B cell (primary cell): ENCODE measurements at regions not wholly inside any gene's neighbourhood (a gene's known extent, or its start where the extent isn't known, plus 50 kb on each side); places are given as distances from the start of the nearest gene placed in this dataset.

ENCODE experiments used
- ATAC-seq: fragments of 200-7000 bp; cut with Tn5 transposase; one replicate; pipeline ENCODE4 v1.10.0; 2021; ENCODE audit warnings: low read depth, mild to moderate bottlenecking, moderate number of reproducible peaks, moderate library complexity
- CTCF ChIA-PET: fragments of 350-600 bp; sonication (Branson Sonifier 250); formaldehyde crosslinking; loops from one replicate; lab custom pipeline; 2021; ENCODE audit warnings: antibody characterized with exemption, inconsistent platforms; lab: Charles Lee
- POLR2A ChIA-PET: fragments of 350-600 bp; sonication (Branson Sonifier 250); formaldehyde crosslinking; loops from one replicate; lab custom pipeline; 2021; ENCODE audit warnings: antibody characterized with exemption; lab: Charles Lee
- DNase-seq: peaks from one replicate; pipeline ENCODE4 v3.0.0; 2013
- H2AFZ ChIP-seq: 2 replicates; pipeline ENCODE4 v1.6.1; 2012; ENCODE audit warnings: mild to moderate bottlenecking, low read depth, low read length; ENCODE audit not compliant: insufficient read depth, poor library complexity, severe bottlenecking
- H3K27ac ChIP-seq, 2 donors: 1 replicate in 1 of 2; 2 replicates in 1 of 2; pipeline ENCODE4 v1.5.1; 2012 to 2013; ENCODE audit warnings: low read length in 2 of 2, mild to moderate bottlenecking in 2 of 2, moderate library complexity in 1 of 2
- H3K27me3 ChIP-seq, 4 experiments: fragments of 200-600 bp in 1 of 4; sonication (generic) in 1 of 4; replicated peaks in 1 of 4; 1 replicate in 2 of 4; 2 replicates in 2 of 4; pipeline versions ENCODE4 v1.6.1 to v1.7.0; 2013 to 2016; ENCODE audit warnings: low read length in 3 of 4, mild to moderate bottlenecking in 2 of 4, mixed read lengths in 1 of 4, moderate library complexity in 1 of 4; ENCODE audit not compliant: insufficient read depth in 4 of 4, control insufficient read depth in 3 of 4; ENCODE audit errors: control extremely low read depth in 1 of 4
- H3K36me3 ChIP-seq, 2 experiments: replicated peaks in 1 of 2; 1 replicate in 1 of 2; 2 replicates in 1 of 2; pipeline versions ENCODE4 v1.6.1 to v1.7.1; 2013; ENCODE audit warnings: low read length in 1 of 2; ENCODE audit not compliant: insufficient read depth in 2 of 2, control insufficient read depth in 1 of 2; ENCODE audit errors: control extremely low read depth in 1 of 2, extremely low read depth in 1 of 2
- H3K4me1 ChIP-seq, 2 donors: fragments of 200-600 bp in 1 of 2; sonication (generic) in 1 of 2; 1 replicate in 1 of 2; 2 replicates in 1 of 2; pipeline versions ENCODE4 v1.5.1 to v1.6.1; 2013 to 2017; ENCODE audit warnings: low read length in 2 of 2; ENCODE audit not compliant: control insufficient read depth in 2 of 2, insufficient read depth in 2 of 2
- H3K4me2 ChIP-seq: replicated peaks from 2 replicates; pipeline ENCODE3; 2012; ENCODE audit warnings: mild to moderate bottlenecking, low read depth, low read length; ENCODE audit not compliant: poor library complexity, severe bottlenecking
- H3K4me3 ChIP-seq, 5 experiments: fragments of 200-600 bp in 1 of 5; sonication (generic) in 1 of 5; 1 replicate in 3 of 5; 2 replicates in 2 of 5; pipeline versions ENCODE4 v1.5.1 to v1.7.0; 2011 to 2016; ENCODE audit warnings: low read length in 4 of 5, mild to moderate bottlenecking in 4 of 5, low read depth in 2 of 5, control low read depth in 1 of 5, moderate library complexity in 1 of 5; ENCODE audit not compliant: insufficient read depth in 1 of 5; ENCODE audit errors: control extremely low read depth in 1 of 5, extremely low read depth in 1 of 5
- H3K79me2 ChIP-seq: fragments of 200-600 bp; sonication (generic); one replicate; pipeline ENCODE4 v1.6.0; 2016; ENCODE audit warnings: low read length; ENCODE audit not compliant: control insufficient read depth, insufficient read depth
- H3K9ac ChIP-seq: fragments of 200-600 bp; sonication (generic); 2 replicates; pipeline ENCODE4 v1.6.1; 2017; ENCODE audit warnings: mild to moderate bottlenecking, low read length, moderate library complexity
- H3K9me3 ChIP-seq, 3 donors: one replicate each; pipeline versions ENCODE4 v1.6.1 to v1.7.1; 2013; ENCODE audit warnings: low read length in 2 of 3; ENCODE audit not compliant: control insufficient read depth in 2 of 3, insufficient read depth in 1 of 3; ENCODE audit errors: control extremely low read depth in 1 of 3
- H4K20me1 ChIP-seq: 2 replicates; pipeline ENCODE4 v1.6.0; 2012; ENCODE audit warnings: mild to moderate bottlenecking, low read length; ENCODE audit not compliant: insufficient read depth, control insufficient read depth, poor library complexity, severe bottlenecking
- H3K27ac Mint-ChIP-seq: one replicate; pipeline ENCODE4 v1.8.0; 2021; ENCODE audit warnings: mixed read lengths
- H3K27me3 Mint-ChIP-seq: one replicate; pipeline ENCODE4 v1.8.0; 2021; ENCODE audit warnings: mixed read lengths
- H3K4me1 Mint-ChIP-seq: one replicate; pipeline ENCODE4 v1.8.0; 2021; ENCODE audit warnings: mixed read lengths
- H3K4me3 Mint-ChIP-seq: one replicate; pipeline ENCODE4 v1.8.0; 2021; ENCODE audit warnings: mixed read lengths
- H3K9me3 Mint-ChIP-seq: one replicate; pipeline ENCODE4 v1.8.0; 2022; ENCODE audit warnings: mixed read lengths; ENCODE audit not compliant: insufficient read depth
- EZH2 ChIP-seq: IDR thresholded peaks from 2 replicates; pipeline ENCODE4 v1.6.1; 2012; ENCODE audit warnings: borderline replicate concordance, low read depth, mild to moderate bottlenecking, moderate library complexity, low read length; ENCODE audit not compliant: insufficient read depth, poor library complexity, severe bottlenecking
- WGBS: methylation state at CpG from one replicate; pipeline ENCODE4 v1.1.5; 2013; ENCODE audit warnings: missing lambda C conversion rate; ENCODE audit not compliant: insufficient coverage; 5-methylcytosine and 5-hydroxymethylcytosine counted together
- intact Hi-C: fragments of 100-400 bp; cut with micrococcal nuclease; formaldehyde crosslinking; loops from one replicate; pipeline ENCODE4 v1.10.0; 2022
- TF ChIP-seq, protein P1 (sequence below): fragments of 200-600 bp; IDR thresholded peaks from one replicate; pipeline ENCODE4 v1.8.0; 2022; ENCODE audit warnings: antibody characterized with exemption, mild to moderate bottlenecking

DNA sequence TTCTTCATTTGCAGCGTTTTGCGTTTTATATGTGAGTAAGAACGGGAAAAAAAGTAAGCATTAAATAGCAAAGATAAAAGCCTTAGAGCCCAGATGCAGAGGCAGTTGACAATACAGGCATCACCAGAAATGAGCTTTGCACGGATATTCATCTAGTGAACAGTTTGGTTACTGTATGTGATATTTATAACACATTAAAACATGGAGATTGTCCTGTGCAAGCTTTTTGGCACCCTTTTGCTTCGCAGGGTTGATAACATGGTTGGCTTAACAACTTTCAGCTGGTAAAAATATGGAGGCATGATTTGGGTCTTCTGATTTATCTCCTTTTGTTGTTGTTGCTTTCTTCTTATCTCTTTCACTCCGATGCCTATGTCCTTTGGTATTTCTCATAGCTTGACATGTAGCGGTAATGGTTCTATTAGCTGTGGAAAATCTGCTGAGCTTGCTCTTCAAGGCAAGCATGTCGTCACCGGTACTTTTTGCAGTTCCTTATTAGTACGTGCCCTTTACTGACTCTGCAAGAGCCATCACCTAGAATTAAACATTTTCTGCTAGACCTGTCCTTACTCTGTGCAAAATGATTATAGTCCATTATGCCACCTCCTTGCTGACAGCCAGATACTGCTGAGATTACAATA lies 102.9 kb downstream of the PCDH7 start:
- Mint-ChIP-seq H3K9me3 (peaks cover 4% of the 10 kb centered on the region), H3K4me3 (no peak overlapping the region), H3K27ac (no peak overlapping the region), H3K4me1 (no peaks in the 10 kb centered on the region), H3K27me3 (no peaks in the 10 kb centered on the region)
- H3K4me1 ChIP-seq: no peaks in the 10 kb centered on the region
- DNase-seq: no peak
- H3K79me2 ChIP-seq: no peaks in the 10 kb centered on the region
- no peaks in the 10 kb centered on the region for H3K27me3 ChIP-seq
- TF ChIP-seq, protein P1, sequence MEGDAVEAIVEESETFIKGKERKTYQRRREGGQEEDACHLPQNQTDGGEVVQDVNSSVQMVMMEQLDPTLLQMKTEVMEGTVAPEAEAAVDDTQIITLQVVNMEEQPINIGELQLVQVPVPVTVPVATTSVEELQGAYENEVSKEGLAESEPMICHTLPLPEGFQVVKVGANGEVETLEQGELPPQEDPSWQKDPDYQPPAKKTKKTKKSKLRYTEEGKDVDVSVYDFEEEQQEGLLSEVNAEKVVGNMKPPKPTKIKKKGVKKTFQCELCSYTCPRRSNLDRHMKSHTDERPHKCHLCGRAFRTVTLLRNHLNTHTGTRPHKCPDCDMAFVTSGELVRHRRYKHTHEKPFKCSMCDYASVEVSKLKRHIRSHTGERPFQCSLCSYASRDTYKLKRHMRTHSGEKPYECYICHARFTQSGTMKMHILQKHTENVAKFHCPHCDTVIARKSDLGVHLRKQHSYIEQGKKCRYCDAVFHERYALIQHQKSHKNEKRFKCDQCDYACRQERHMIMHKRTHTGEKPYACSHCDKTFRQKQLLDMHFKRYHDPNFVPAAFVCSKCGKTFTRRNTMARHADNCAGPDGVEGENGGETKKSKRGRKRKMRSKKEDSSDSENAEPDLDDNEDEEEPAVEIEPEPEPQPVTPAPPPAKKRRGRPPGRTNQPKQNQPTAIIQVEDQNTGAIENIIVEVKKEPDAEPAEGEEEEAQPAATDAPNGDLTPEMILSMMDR: no peak
- TF ChIP-seq EZH2: no peak
- H3K9me3 ChIP-seq: no peaks in the 10 kb centered on the region
- H3K27ac ChIP-seq: no peak overlapping the region
- ChIA-PET CTCF (no interaction called here), POLR2A (no interaction called here)
- no peak for ATAC-seq
- WGBS: 98% methylated on average over 7 of the region's 10 CpGs
- H3K9ac ChIP-seq: no peak overlapping the region
- H3K4me3 ChIP-seq: no peak overlapping the region
- intact Hi-C loops: no loop called here
- no peaks in the 10 kb centered on the region for H3K36me3 ChIP-seq
- no peaks in the 10 kb centered on the region for H4K20me1 ChIP-seq
- no peak overlapping the region for H2AFZ ChIP-seq
- H3K4me2 ChIP-seq: no peak overlapping the region

DNA sequence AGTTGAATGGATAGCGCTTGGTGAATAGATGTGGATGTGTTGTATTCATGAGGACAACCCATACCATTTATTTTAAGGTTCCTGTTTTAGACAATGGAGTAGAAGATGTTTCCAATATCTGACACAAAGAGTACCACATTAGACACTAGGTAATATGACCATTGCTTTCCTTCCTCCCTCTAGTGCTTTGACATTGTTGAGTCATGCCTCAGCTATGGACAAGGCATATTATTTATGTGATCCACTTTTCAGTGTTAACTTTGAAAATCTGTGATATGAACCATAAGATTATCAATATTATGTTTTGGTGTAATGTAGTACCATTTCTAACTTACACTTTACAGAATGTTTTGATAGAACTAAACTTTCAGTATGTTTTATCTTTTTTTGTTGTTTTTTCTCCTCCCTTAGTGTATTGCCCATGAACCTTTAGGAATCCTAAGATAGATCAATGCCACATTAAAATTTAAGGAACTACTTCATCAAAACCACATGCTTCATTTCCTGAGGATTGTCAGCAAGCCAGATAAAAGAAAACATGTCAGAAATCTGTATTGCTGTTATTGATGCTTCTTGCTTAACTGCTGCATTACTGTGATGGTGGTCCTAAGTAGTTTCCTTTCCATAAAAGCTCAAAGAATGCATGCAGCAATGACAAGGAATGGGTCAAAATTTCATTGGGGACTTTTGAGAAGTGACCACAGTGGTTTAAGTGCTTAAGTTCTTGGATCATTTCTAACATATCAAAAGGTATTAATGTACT lies 105.0 kb downstream of the PCDH7 start:
- H3K27me3 ChIP-seq: no peaks in the 10 kb centered on the region
- H3K4me3 ChIP-seq: no peak overlapping the region
- intact Hi-C loops: no loop called here
- CTCF ChIA-PET: no interaction called here
- no peaks in the 10 kb centered on the region for H3K36me3 ChIP-seq
- H3K4me2 ChIP-seq: no peak overlapping the region
- no peaks in the 10 kb centered on the region for H3K79me2 ChIP-seq
- Mint-ChIP-seq H3K27ac (no peak overlapping the region), H3K4me1 (no peaks in the 10 kb centered on the region), H3K4me3 (no peak overlapping the region), H3K9me3 (peaks cover 4% of the 10 kb centered on the region), H3K27me3 (no peaks in the 10 kb centered on the region)
- no peaks in the 10 kb centered on the region for H4K20me1 ChIP-seq
- no peak for ATAC-seq
- H2AFZ ChIP-seq: no peak overlapping the region
- no peak overlapping the region for H3K9ac ChIP-seq
- H3K9me3 ChIP-seq: no peaks in the 10 kb centered on the region
- POLR2A ChIA-PET: no interaction called here
- WGBS: no CpG with 5 or more reads among the region's 1 CpG
- no peak for TF ChIP-seq EZH2
- TF ChIP-seq, protein P1: no peak
- no peak overlapping the region for H3K27ac ChIP-seq
- no peak for DNase-seq
- no peaks in the 10 kb centered on the region for H3K4me1 ChIP-seq
